ENCODE measurements at regions not wholly inside any gene's neighbourhood (a gene's known extent, or its start where the extent isn't known, plus 50 kb on each side); places are given as distances from the start of the nearest gene placed in this dataset.

GRCh38 chr1:2858676-2859075 is 57.2 kb upstream of the TTC34 start:
- no peak for TF ChIP-seq CTCF (conservative IDR thresholded peaks at IDR 0.05; ENCODE audit: low read depth, low read length)
- no peak for TF ChIP-seq EZH2 (IDR thresholded peaks at IDR 0.05; ENCODE audit: low read length, unreplicated experiment)

Data from PC-3 (cell line).